Fibroblast of skin of abdomen (primary cell): ENCODE measurements at regions not wholly inside any gene's neighbourhood (a gene's known extent, or its start where the extent isn't known, plus 50 kb on each side); places are given as distances from the start of the nearest gene placed in this dataset.
"Not testable (repeated sequence)": the region's sequence is repeated elsewhere in the genome, so short reads cannot be mapped to it uniquely, and the experiment has no call there.

Source experiments
- DNase-seq: peaks from one replicate; pipeline ENCODE4 v3.0.0-alpha.2; 2013

GRCh38 chr20:29566901-29567635 lies 1690.4 kb upstream of the DEFB115 start:
- not testable (repeated sequence) for DNase-seq

- DNase-seq, result not testable (repeated sequence)
Measured at GRCh38 chr20:29567671-29568070, 1689.8 kb upstream of the DEFB115 start.

- DNase-seq, result not testable (repeated sequence)
Measured at GRCh38 chr20:29570126-29570525, 1687.3 kb upstream of the DEFB115 start.

- DNase-seq, result not testable (repeated sequence)
Measured at GRCh38 chr20:29589530-29589929, 1667.9 kb upstream of the DEFB115 start.

- not testable (repeated sequence) for DNase-seq
Measured at GRCh38 chr20:29604163-29604562, 1653.3 kb upstream of the DEFB115 start.

GRCh38 chr20:29606171-29606570 lies 1651.3 kb upstream of the DEFB115 start:
- not testable (repeated sequence) for DNase-seq

- DNase-seq, result not testable (repeated sequence)
Measured at GRCh38 chr20:29629395-29629794, 1628.1 kb upstream of the DEFB115 start.
